Ovary (tissue), 1 donor: ENCODE measurements at regions not wholly inside any gene's neighbourhood (a gene's known extent, or its start where the extent isn't known, plus 50 kb on each side); places are given as distances from the start of the nearest gene placed in this dataset.

ENCODE experiments used
- EP300 ChIP-seq: sonication (generic); formaldehyde crosslinking; IDR thresholded peaks from one replicate; pipeline ENCODE4 v1.6.1; 2017; ENCODE audit warnings: antibody characterized with exemption
- POLR2A ChIP-seq: fragments of 450-650 bp; IDR thresholded peaks from one replicate; pipeline ENCODE4 v1.6.1; 2017; ENCODE audit warnings: antibody characterized with exemption, mild to moderate bottlenecking, moderate library complexity

DNA sequence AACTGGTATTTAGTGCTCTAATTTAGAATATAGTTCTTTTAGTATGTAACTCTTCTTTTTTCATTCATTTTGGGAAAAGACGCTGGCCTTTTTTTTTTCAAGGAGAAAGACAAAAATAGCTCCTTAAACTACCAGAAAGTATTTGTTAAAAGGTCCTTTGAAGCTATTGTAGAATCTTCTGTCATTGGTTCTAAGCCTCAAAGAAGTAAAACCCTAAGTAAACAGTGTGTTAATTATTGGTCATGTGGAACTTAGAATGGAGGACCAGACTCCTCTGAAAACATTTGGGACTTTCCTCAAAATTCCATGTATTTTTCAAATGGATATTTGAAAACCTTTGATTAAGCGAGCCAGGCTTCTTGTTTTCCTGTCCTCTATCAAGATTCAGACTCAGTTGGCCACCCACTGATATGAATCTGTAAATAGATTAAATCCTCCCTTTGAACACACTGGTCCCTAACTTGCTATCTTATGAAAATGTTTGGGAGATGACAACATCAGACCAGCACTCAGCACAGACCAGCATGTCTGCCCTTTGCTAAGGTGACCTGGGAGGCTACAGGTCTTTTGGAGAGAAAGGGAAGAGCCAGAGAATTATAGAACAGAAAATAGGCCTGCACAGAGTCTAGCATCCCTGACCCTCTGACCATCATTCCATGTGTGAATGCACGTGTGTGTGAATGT lies 120.3 kb upstream of the GATA6 start:
- TF ChIP-seq EP300 (no peak), POLR2A (no peak)
